HCT116 (cell line): ENCODE measurements at regions not wholly inside any gene's neighbourhood (a gene's known extent, or its start where the extent isn't known, plus 50 kb on each side); places are given as distances from the start of the nearest gene placed in this dataset.

Experiments used
- ATAC-seq: fragments of 200-7000 bp; cut with Tn5 transposase; 2 replicates; pipeline ENCODE4 v1.9.1; 2020; ENCODE audit warnings: mild to moderate bottlenecking, moderate library complexity
- BruUV-seq: library from RNA; stranded (reverse); fragments of 400-500 nt; replicated peaks from 2 replicates; lab custom pipeline; 2021; lab: Mats Ljungman, UMichigan
- CTCF ChIA-PET: fragments of 300-600 bp; sonication (Branson Sonifier 250); formaldehyde crosslinking; loops from one replicate; lab custom pipeline; 2021; ENCODE audit warnings: antibody characterized with exemption; lab: Charles Lee
- POLR2A ChIA-PET: fragments of 300-600, 350-600 bp; sonication (Branson Sonifier 250); formaldehyde crosslinking; loops from one replicate; lab custom pipeline; 2021; ENCODE audit warnings: antibody characterized with exemption; lab: Charles Lee
- RAD21 ChIA-PET, 2 experiments: fragments of 300-600 bp; sonication (Branson Sonifier 250); formaldehyde crosslinking; loops; one replicate each; lab custom pipeline; 2023; ENCODE audit warnings: low total read pairs in 2 of 2; ENCODE audit not compliant: uncharacterized antibody in 2 of 2, unreplicated experiment in 2 of 2, low non-redundant PET in 1 of 2; lab: Charles Lee
- DNase-seq: peaks from one replicate; pipeline ENCODE4 v3.0.0-alpha.2; 2010; ENCODE audit warnings: low read depth, low spot score
- H2AFZ ChIP-seq: fragments of 200-600 bp; shearing (Covaris generic), sonication (generic); 2 replicates; pipeline ENCODE4 v1.6.1; 2017; ENCODE audit warnings: low read depth, mixed run types, mixed read lengths, antibody characterized with exemption, low read length; ENCODE audit not compliant: poor library complexity, severe bottlenecking
- H3K27ac ChIP-seq: 2 replicates; pipeline ENCODE4 v1.5.1; 2012; ENCODE audit warnings: low read depth, low read length
- H3K27me3 ChIP-seq: fragments of 200-600 bp; sonication (generic); 2 replicates; pipeline ENCODE4 v1.6.1; 2016; ENCODE audit warnings: mixed run types, low read length, mixed read lengths; ENCODE audit not compliant: insufficient read depth
- H3K36me3 ChIP-seq, 2 experiments: fragments of 200-500 bp in 1 of 2; fragments of 200-600 bp in 1 of 2; sonication (Bioruptor generic) in 1 of 2; sonication (generic) in 1 of 2; 2 replicates each; pipeline versions ENCODE4 v1.5.1 to v1.6.1; 2014 to 2016; ENCODE audit warnings: low read length in 2 of 2, inconsistent platforms in 1 of 2, mixed read lengths in 1 of 2, mixed run types in 1 of 2; ENCODE audit not compliant: insufficient read depth in 2 of 2, control insufficient read depth in 1 of 2
- H3K4me1 ChIP-seq, 2 experiments: fragments of 200-600 bp in 1 of 2; sonication (generic) in 1 of 2; 2 replicates each; pipeline versions ENCODE4 v1.5.1 to v1.6.1; 2012 to 2017; ENCODE audit warnings: low read length in 2 of 2, inconsistent platforms in 1 of 2, mild to moderate bottlenecking in 1 of 2, mixed read lengths in 1 of 2, mixed run types in 1 of 2, moderate library complexity in 1 of 2; ENCODE audit not compliant: insufficient read depth in 2 of 2, control insufficient read depth in 1 of 2
- H3K4me2 ChIP-seq: fragments of 200-600 bp; sonication (generic); 2 replicates; pipeline ENCODE4 v1.6.1; 2017; ENCODE audit warnings: mixed run types, low read length, mixed read lengths
- H3K4me3 ChIP-seq, 2 experiments: fragments of 200-600 bp in 1 of 2; sonication (generic) in 1 of 2; replicated peaks in 1 of 2; 2 replicates each; pipeline ENCODE4 v1.5.1; 2011 to 2016; ENCODE audit warnings: low read length in 2 of 2, control low read depth in 1 of 2, low read depth in 1 of 2, mild to moderate bottlenecking in 1 of 2, mixed read lengths in 1 of 2, mixed run types in 1 of 2
- H3K79me2 ChIP-seq: fragments of 200-600 bp; sonication (generic); 2 replicates; pipeline ENCODE4 v1.6.1; 2017; ENCODE audit warnings: mild to moderate bottlenecking, mixed run types, low read length, moderate library complexity, mixed read lengths; ENCODE audit not compliant: insufficient read depth
- H3K9ac ChIP-seq: fragments of 200-600 bp; sonication (generic); 2 replicates; pipeline ENCODE4 v1.6.1; 2016; ENCODE audit warnings: low read length, mixed read lengths
- H3K9me2 ChIP-seq: fragments of 200-600 bp; sonication (generic), shearing (Covaris generic); 2 replicates; pipeline ENCODE4 v1.6.1; 2017; ENCODE audit warnings: mixed run types, mild to moderate bottlenecking, moderate library complexity; ENCODE audit not compliant: insufficient read depth
- H3K9me3 ChIP-seq, 2 experiments: fragments of 200-500 bp in 1 of 2; fragments of 200-600 bp in 1 of 2; sonication (Bioruptor generic) in 1 of 2; sonication (generic) in 1 of 2; 2 replicates each; pipeline ENCODE4 v1.6.1; 2014 to 2017; ENCODE audit warnings: low read length in 2 of 2, mixed read lengths in 2 of 2, inconsistent platforms in 1 of 2, low read depth in 1 of 2, mild to moderate bottlenecking in 1 of 2, mixed run types in 1 of 2, moderate library complexity in 1 of 2; ENCODE audit not compliant: control insufficient read depth in 1 of 2, insufficient read depth in 1 of 2
- H4K20me1 ChIP-seq: fragments of 200-600 bp; sonication (generic), shearing (Covaris generic); 2 replicates; pipeline ENCODE4 v1.6.1; 2017; ENCODE audit warnings: mixed run types, mild to moderate bottlenecking, moderate library complexity; ENCODE audit not compliant: insufficient read depth
- CBX3 ChIP-seq: IDR thresholded peaks from 2 replicates; pipeline ENCODE4 v1.6.1; 2012; ENCODE audit warnings: low read depth
- EGR1 ChIP-seq: IDR thresholded peaks from 2 replicates; pipeline ENCODE4 v1.6.1; 2012; ENCODE audit warnings: low read depth
- ELF1 ChIP-seq: IDR thresholded peaks from 2 replicates; pipeline ENCODE4 v1.6.1; 2012; ENCODE audit warnings: low read depth, borderline replicate concordance
- FOSL1 ChIP-seq: IDR thresholded peaks from 2 replicates; pipeline ENCODE4 v1.6.1; 2012; ENCODE audit warnings: low read depth
- MAX ChIP-seq: IDR thresholded peaks from 2 replicates; pipeline ENCODE4 v1.6.1; 2012
- REST ChIP-seq: IDR thresholded peaks from 2 replicates; pipeline ENCODE4 v1.6.1; 2012; ENCODE audit warnings: low read depth
- SIN3A ChIP-seq: IDR thresholded peaks from 2 replicates; pipeline ENCODE4 v1.6.1; 2012; ENCODE audit warnings: low read depth
- SP1 ChIP-seq: IDR thresholded peaks from 2 replicates; pipeline ENCODE4 v1.6.1; 2012; ENCODE audit warnings: low read depth
- SRF ChIP-seq: IDR thresholded peaks from 2 replicates; pipeline ENCODE4 v1.6.1; 2012; ENCODE audit warnings: low read depth
- YY1 ChIP-seq: IDR thresholded peaks from 2 replicates; pipeline ENCODE4 v1.6.1; 2011; ENCODE audit warnings: low read length, low read depth, moderate library complexity, mild to moderate bottlenecking; ENCODE audit not compliant: insufficient replicate concordance; ENCODE audit errors: extremely low read depth
- ZNF274 ChIP-seq: fragments of 200-500 bp; sonication (Bioruptor generic); IDR thresholded peaks from 2 replicates; pipeline ENCODE4 v1.6.1; 2014; ENCODE audit warnings: mild to moderate bottlenecking, low read depth, low read length, inconsistent platforms
- intact Hi-C: fragments of 100-400 bp; cut with micrococcal nuclease; formaldehyde crosslinking; loops from 2 replicates; pipeline ENCODE4 v1.10.0; 2022

GRCh38 chr4:187065806-187066205 is 342.1 kb upstream of the FAT1 start:
- Histone ChIP-seq H3K36me3 (no peaks in the 10 kb centered on the region), H2AFZ (no peak overlapping the region), H3K79me2 (no peaks in the 10 kb centered on the region), H3K9ac (no peak overlapping the region), H4K20me1 (no peaks in the 10 kb centered on the region), H3K9me3 (no peaks in the 10 kb centered on the region), H3K4me2 (no peak overlapping the region), H3K4me1 (no peaks in the 10 kb centered on the region), H3K9me2 (no peaks in the 10 kb centered on the region), H3K27me3 (no peaks in the 10 kb centered on the region), H3K4me3 (no peak overlapping the region), H3K27ac (no peak overlapping the region)
- no peak for TF ChIP-seq SP1
- ChIA-PET RAD21 (no interaction called here), CTCF (no interaction called here), POLR2A (no interaction called here)
- ATAC-seq (no peak), DNase-seq (no peak)
- no TSS peak for BruUV-seq
- intact Hi-C loops, result no loop called here

DNA sequence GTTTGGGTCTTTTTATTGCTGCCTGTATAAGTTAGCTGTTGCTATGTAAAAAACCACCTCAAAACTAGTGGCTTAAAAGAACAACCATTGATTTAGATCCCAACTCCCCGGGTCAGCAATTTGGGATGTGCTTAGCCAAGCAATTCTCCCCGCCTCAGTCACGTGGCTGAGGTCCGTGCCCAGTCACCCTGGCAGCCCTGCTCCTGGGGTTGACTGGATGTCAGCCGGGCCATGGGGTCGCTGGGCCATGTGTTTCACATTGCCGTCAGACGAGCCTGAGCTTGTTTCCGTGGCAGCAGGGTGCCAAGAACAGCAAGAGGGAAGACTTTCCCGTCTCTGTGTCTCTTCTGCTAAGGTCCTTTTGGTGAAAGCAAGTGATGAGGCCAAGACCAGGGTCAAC is 345.7 kb upstream of the FAT1 start:
- H3K4me1 ChIP-seq, result no peaks in the 10 kb centered on the region
- H3K9me3 ChIP-seq, result no peaks in the 10 kb centered on the region
- H3K9me2 ChIP-seq, result no peaks in the 10 kb centered on the region
- H3K27me3 ChIP-seq, result no peaks in the 10 kb centered on the region
- BruUV-seq, result no TSS peak
- intact Hi-C loops, result no loop called here
- H3K27ac ChIP-seq, result no peak overlapping the region
- no peaks in the 10 kb centered on the region for H3K36me3 ChIP-seq
- no peak overlapping the region for H2AFZ ChIP-seq
- CTCF ChIA-PET, result no interaction called here
- DNase-seq, result no peak
- no peak overlapping the region for H3K4me3 ChIP-seq
- no peaks in the 10 kb centered on the region for H4K20me1 ChIP-seq
- no peak overlapping the region for H3K4me2 ChIP-seq
- no peak for TF ChIP-seq REST
- TF ChIP-seq ZNF274, result no peak
- no peak for TF ChIP-seq FOSL1
- no peak for TF ChIP-seq SIN3A
- no peak for TF ChIP-seq ELF1
- no peak for TF ChIP-seq SRF
- TF ChIP-seq EGR1, result no peak
- no peak for TF ChIP-seq SP1
- TF ChIP-seq CBX3, result no peak
- TF ChIP-seq MAX, result no peak
- no peak for TF ChIP-seq YY1
- TF ChIP-seq, all 23 proteins: peak for 0
- Histone ChIP-seq H3K79me2 (no peaks in the 10 kb centered on the region), H3K9ac (no peak overlapping the region)
- ATAC-seq, result no peak
- ChIA-PET RAD21 (no interaction called here), POLR2A (no interaction called here)
